ENCODE measurements at regions not wholly inside any gene's neighbourhood (a gene's known extent, or its start where the extent isn't known, plus 50 kb on each side); places are given as distances from the start of the nearest gene placed in this dataset.

DNA sequence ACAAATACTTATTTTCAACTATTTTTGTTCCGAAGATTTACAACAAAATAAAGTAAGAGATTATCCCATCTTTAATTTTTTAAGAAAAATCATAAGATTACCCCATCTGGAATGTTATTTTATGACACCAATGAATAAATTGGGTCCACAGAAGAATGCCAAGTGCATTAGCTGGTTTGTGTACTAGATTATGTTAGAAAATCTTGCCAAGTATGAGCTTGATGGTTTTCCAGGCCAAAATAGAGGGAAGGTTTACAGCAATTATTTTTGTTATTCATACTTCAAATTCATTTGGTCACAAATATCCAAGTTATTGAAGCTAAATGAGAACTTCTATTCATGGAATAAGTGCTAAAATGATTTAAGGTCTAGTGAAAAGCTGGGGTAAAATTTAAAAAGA is 109.4 kb upstream of the DMRTA1 start:
- TF ChIP-seq, protein P1, sequence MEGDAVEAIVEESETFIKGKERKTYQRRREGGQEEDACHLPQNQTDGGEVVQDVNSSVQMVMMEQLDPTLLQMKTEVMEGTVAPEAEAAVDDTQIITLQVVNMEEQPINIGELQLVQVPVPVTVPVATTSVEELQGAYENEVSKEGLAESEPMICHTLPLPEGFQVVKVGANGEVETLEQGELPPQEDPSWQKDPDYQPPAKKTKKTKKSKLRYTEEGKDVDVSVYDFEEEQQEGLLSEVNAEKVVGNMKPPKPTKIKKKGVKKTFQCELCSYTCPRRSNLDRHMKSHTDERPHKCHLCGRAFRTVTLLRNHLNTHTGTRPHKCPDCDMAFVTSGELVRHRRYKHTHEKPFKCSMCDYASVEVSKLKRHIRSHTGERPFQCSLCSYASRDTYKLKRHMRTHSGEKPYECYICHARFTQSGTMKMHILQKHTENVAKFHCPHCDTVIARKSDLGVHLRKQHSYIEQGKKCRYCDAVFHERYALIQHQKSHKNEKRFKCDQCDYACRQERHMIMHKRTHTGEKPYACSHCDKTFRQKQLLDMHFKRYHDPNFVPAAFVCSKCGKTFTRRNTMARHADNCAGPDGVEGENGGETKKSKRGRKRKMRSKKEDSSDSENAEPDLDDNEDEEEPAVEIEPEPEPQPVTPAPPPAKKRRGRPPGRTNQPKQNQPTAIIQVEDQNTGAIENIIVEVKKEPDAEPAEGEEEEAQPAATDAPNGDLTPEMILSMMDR (IDR thresholded peaks at IDR 0.05) = no peak
- TF ChIP-seq POLR2A (IDR thresholded peaks at IDR 0.05) (no peak), POLR2AphosphoS5 (IDR thresholded peaks at IDR 0.05) (no peak), EP300 (IDR thresholded peaks at IDR 0.05) (no peak)

Data from upper lobe of left lung (tissue), 4 donors.